HEK293T (cell line): ENCODE measurements at regions not wholly inside any gene's neighbourhood (a gene's known extent, or its start where the extent isn't known, plus 50 kb on each side); places are given as distances from the start of the nearest gene placed in this dataset.

ENCODE experiments used
- ARNT ChIP-seq: fragments of 450-650 bp; IDR thresholded peaks from 2 replicates; pipeline ENCODE4 v1.6.1; 2017; ENCODE audit warnings: mild to moderate bottlenecking
- BHLHE40 ChIP-seq: fragments of 450-650 bp; IDR thresholded peaks from 2 replicates; pipeline ENCODE4 v1.6.1; 2016; ENCODE audit warnings: mild to moderate bottlenecking, moderate library complexity, borderline replicate concordance
- CTBP1 ChIP-seq: fragments of 450-650 bp; IDR thresholded peaks from 2 replicates; pipeline ENCODE4 v1.6.1; 2016; ENCODE audit warnings: borderline replicate concordance
- FOXA1 ChIP-seq: fragments of 450-650 bp; IDR thresholded peaks from 2 replicates; pipeline ENCODE4 v1.6.1; 2016; ENCODE audit warnings: mild to moderate bottlenecking
- FOXM1 ChIP-seq: fragments of 450-650 bp; IDR thresholded peaks from 2 replicates; pipeline ENCODE4 v1.6.1; 2017; ENCODE audit warnings: mild to moderate bottlenecking, borderline replicate concordance
- L3MBTL2 ChIP-seq: fragments of 450-650 bp; conservative IDR thresholded peaks from 2 replicates; pipeline ENCODE4 v1.6.1; 2016; ENCODE audit warnings: mild to moderate bottlenecking
- SUZ12 ChIP-seq: fragments of 450-650 bp; IDR thresholded peaks from 2 replicates; pipeline ENCODE4 v1.6.1; 2016; ENCODE audit warnings: mild to moderate bottlenecking
- TARDBP ChIP-seq: fragments of 450-650 bp; IDR thresholded peaks from 2 replicates; pipeline ENCODE4 v1.6.1; 2016
- TF ChIP-seq, protein P1 (sequence below): fragments of 450-650 bp; IDR thresholded peaks from 2 replicates; pipeline ENCODE4 v1.6.1; 2016

- no peak for TF ChIP-seq BHLHE40
- no peak for TF ChIP-seq CTBP1
- TF ChIP-seq FOXM1: no peak
- TF ChIP-seq FOXA1: no peak
- no peak for TF ChIP-seq ARNT
- TF ChIP-seq SUZ12: no peak
- TF ChIP-seq TARDBP: no peak
- no peak for TF ChIP-seq L3MBTL2
- TF ChIP-seq, protein P1, sequence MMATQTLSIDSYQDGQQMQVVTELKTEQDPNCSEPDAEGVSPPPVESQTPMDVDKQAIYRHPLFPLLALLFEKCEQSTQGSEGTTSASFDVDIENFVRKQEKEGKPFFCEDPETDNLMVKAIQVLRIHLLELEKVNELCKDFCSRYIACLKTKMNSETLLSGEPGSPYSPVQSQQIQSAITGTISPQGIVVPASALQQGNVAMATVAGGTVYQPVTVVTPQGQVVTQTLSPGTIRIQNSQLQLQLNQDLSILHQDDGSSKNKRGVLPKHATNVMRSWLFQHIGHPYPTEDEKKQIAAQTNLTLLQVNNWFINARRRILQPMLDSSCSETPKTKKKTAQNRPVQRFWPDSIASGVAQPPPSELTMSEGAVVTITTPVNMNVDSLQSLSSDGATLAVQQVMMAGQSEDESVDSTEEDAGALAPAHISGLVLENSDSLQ: no peak
Observed at GRCh38 chr20:20959031-20959755, 147.0 kb downstream of the LINC00237 start.
